HCT116 (cell line): ENCODE measurements at regions not wholly inside any gene's neighbourhood (a gene's known extent, or its start where the extent isn't known, plus 50 kb on each side); places are given as distances from the start of the nearest gene placed in this dataset.

Experiments
- ATAC-seq: fragments of 200-7000 bp; cut with Tn5 transposase; 2 replicates; pipeline ENCODE4 v1.9.1; 2020; ENCODE audit warnings: mild to moderate bottlenecking, moderate library complexity
- BruUV-seq: library from RNA; stranded (reverse); fragments of 400-500 nt; replicated peaks from 2 replicates; lab custom pipeline; 2021; lab: Mats Ljungman, UMichigan
- CTCF ChIA-PET: fragments of 300-600 bp; sonication (Branson Sonifier 250); formaldehyde crosslinking; loops from one replicate; lab custom pipeline; 2021; ENCODE audit warnings: antibody characterized with exemption; lab: Charles Lee
- POLR2A ChIA-PET: fragments of 300-600, 350-600 bp; sonication (Branson Sonifier 250); formaldehyde crosslinking; loops from one replicate; lab custom pipeline; 2021; ENCODE audit warnings: antibody characterized with exemption; lab: Charles Lee
- RAD21 ChIA-PET, 2 experiments: fragments of 300-600 bp; sonication (Branson Sonifier 250); formaldehyde crosslinking; loops; one replicate each; lab custom pipeline; 2023; ENCODE audit warnings: low total read pairs in 2 of 2; ENCODE audit not compliant: uncharacterized antibody in 2 of 2, unreplicated experiment in 2 of 2, low non-redundant PET in 1 of 2; lab: Charles Lee
- DNase-seq: peaks from one replicate; pipeline ENCODE4 v3.0.0-alpha.2; 2010; ENCODE audit warnings: low read depth, low spot score
- H2AFZ ChIP-seq: fragments of 200-600 bp; shearing (Covaris generic), sonication (generic); 2 replicates; pipeline ENCODE4 v1.6.1; 2017; ENCODE audit warnings: low read depth, mixed run types, mixed read lengths, antibody characterized with exemption, low read length; ENCODE audit not compliant: poor library complexity, severe bottlenecking
- H3K27ac ChIP-seq: 2 replicates; pipeline ENCODE4 v1.5.1; 2012; ENCODE audit warnings: low read depth, low read length
- H3K27me3 ChIP-seq: fragments of 200-600 bp; sonication (generic); 2 replicates; pipeline ENCODE4 v1.6.1; 2016; ENCODE audit warnings: mixed run types, low read length, mixed read lengths; ENCODE audit not compliant: insufficient read depth
- H3K36me3 ChIP-seq, 2 experiments: fragments of 200-500 bp in 1 of 2; fragments of 200-600 bp in 1 of 2; sonication (Bioruptor generic) in 1 of 2; sonication (generic) in 1 of 2; 2 replicates each; pipeline versions ENCODE4 v1.5.1 to v1.6.1; 2014 to 2016; ENCODE audit warnings: low read length in 2 of 2, inconsistent platforms in 1 of 2, mixed read lengths in 1 of 2, mixed run types in 1 of 2; ENCODE audit not compliant: insufficient read depth in 2 of 2, control insufficient read depth in 1 of 2
- H3K4me1 ChIP-seq, 2 experiments: fragments of 200-600 bp in 1 of 2; sonication (generic) in 1 of 2; 2 replicates each; pipeline versions ENCODE4 v1.5.1 to v1.6.1; 2012 to 2017; ENCODE audit warnings: low read length in 2 of 2, inconsistent platforms in 1 of 2, mild to moderate bottlenecking in 1 of 2, mixed read lengths in 1 of 2, mixed run types in 1 of 2, moderate library complexity in 1 of 2; ENCODE audit not compliant: insufficient read depth in 2 of 2, control insufficient read depth in 1 of 2
- H3K4me2 ChIP-seq: fragments of 200-600 bp; sonication (generic); 2 replicates; pipeline ENCODE4 v1.6.1; 2017; ENCODE audit warnings: mixed run types, low read length, mixed read lengths
- H3K4me3 ChIP-seq, 2 experiments: fragments of 200-600 bp in 1 of 2; sonication (generic) in 1 of 2; replicated peaks in 1 of 2; 2 replicates each; pipeline ENCODE4 v1.5.1; 2011 to 2016; ENCODE audit warnings: low read length in 2 of 2, control low read depth in 1 of 2, low read depth in 1 of 2, mild to moderate bottlenecking in 1 of 2, mixed read lengths in 1 of 2, mixed run types in 1 of 2
- H3K79me2 ChIP-seq: fragments of 200-600 bp; sonication (generic); 2 replicates; pipeline ENCODE4 v1.6.1; 2017; ENCODE audit warnings: mild to moderate bottlenecking, mixed run types, low read length, moderate library complexity, mixed read lengths; ENCODE audit not compliant: insufficient read depth
- H3K9ac ChIP-seq: fragments of 200-600 bp; sonication (generic); 2 replicates; pipeline ENCODE4 v1.6.1; 2016; ENCODE audit warnings: low read length, mixed read lengths
- H3K9me2 ChIP-seq: fragments of 200-600 bp; sonication (generic), shearing (Covaris generic); 2 replicates; pipeline ENCODE4 v1.6.1; 2017; ENCODE audit warnings: mixed run types, mild to moderate bottlenecking, moderate library complexity; ENCODE audit not compliant: insufficient read depth
- H3K9me3 ChIP-seq, 2 experiments: fragments of 200-500 bp in 1 of 2; fragments of 200-600 bp in 1 of 2; sonication (Bioruptor generic) in 1 of 2; sonication (generic) in 1 of 2; 2 replicates each; pipeline ENCODE4 v1.6.1; 2014 to 2017; ENCODE audit warnings: low read length in 2 of 2, mixed read lengths in 2 of 2, inconsistent platforms in 1 of 2, low read depth in 1 of 2, mild to moderate bottlenecking in 1 of 2, mixed run types in 1 of 2, moderate library complexity in 1 of 2; ENCODE audit not compliant: control insufficient read depth in 1 of 2, insufficient read depth in 1 of 2
- H4K20me1 ChIP-seq: fragments of 200-600 bp; sonication (generic), shearing (Covaris generic); 2 replicates; pipeline ENCODE4 v1.6.1; 2017; ENCODE audit warnings: mixed run types, mild to moderate bottlenecking, moderate library complexity; ENCODE audit not compliant: insufficient read depth
- CBX3 ChIP-seq: IDR thresholded peaks from 2 replicates; pipeline ENCODE4 v1.6.1; 2012; ENCODE audit warnings: low read depth
- CEBPB ChIP-seq: IDR thresholded peaks from 2 replicates; pipeline ENCODE4 v1.6.1; 2012; ENCODE audit warnings: low read depth
- ELF1 ChIP-seq: IDR thresholded peaks from 2 replicates; pipeline ENCODE4 v1.6.1; 2012; ENCODE audit warnings: low read depth, borderline replicate concordance
- EZH2phosphoT487 ChIP-seq: fragments of 200-600 bp; IDR thresholded peaks from 2 replicates; pipeline ENCODE4 v1.6.1; 2018; ENCODE audit warnings: antibody characterized with exemption, borderline replicate concordance
- RAD21 ChIP-seq: IDR thresholded peaks from 2 replicates; pipeline ENCODE4 v1.6.1; 2012; ENCODE audit warnings: low read depth, mild to moderate bottlenecking
- TCF7L2 ChIP-seq: IDR thresholded peaks from 2 replicates; pipeline ENCODE4 v1.7.0; 2011; ENCODE audit warnings: borderline replicate concordance, inconsistent platforms; ENCODE audit not compliant: insufficient read depth, insufficient read length; ENCODE audit errors: extremely low read depth
- YY1 ChIP-seq: IDR thresholded peaks from 2 replicates; pipeline ENCODE4 v1.6.1; 2011; ENCODE audit warnings: low read length, low read depth, moderate library complexity, mild to moderate bottlenecking; ENCODE audit not compliant: insufficient replicate concordance; ENCODE audit errors: extremely low read depth
- ZFX ChIP-seq: fragments of 450-650 bp; IDR thresholded peaks from 2 replicates; pipeline ENCODE4 v1.6.1; 2017
- intact Hi-C: fragments of 100-400 bp; cut with micrococcal nuclease; formaldehyde crosslinking; loops from 2 replicates; pipeline ENCODE4 v1.10.0; 2022
- TF ChIP-seq, protein P1 (sequence below): IDR thresholded peaks from 2 replicates; pipeline ENCODE4 v1.6.1; 2012; ENCODE audit warnings: low read depth
- TF ChIP-seq, protein P2 (sequence below), 3 experiments: fragments of 200-600 bp in 1 of 3; sonication (generic) in 1 of 3; IDR thresholded peaks in 2 of 3; conservative IDR thresholded peaks in 1 of 3; 2 replicates each; pipeline ENCODE4 v1.5.1; 2012 to 2017; ENCODE audit warnings: low read depth in 2 of 3, low read length in 2 of 3, antibody characterized with exemption in 1 of 3, borderline replicate concordance in 1 of 3, control low read depth in 1 of 3, mild to moderate bottlenecking in 1 of 3, mixed read lengths in 1 of 3, mixed run types in 1 of 3, moderate library complexity in 1 of 3; ENCODE audit not compliant: insufficient read depth in 1 of 3
- TF ChIP-seq, protein P3 (sequence below): IDR thresholded peaks from 2 replicates; pipeline ENCODE4 v1.6.1; 2012
- TF ChIP-seq, protein P4 (sequence below): IDR thresholded peaks from 2 replicates; pipeline ENCODE4 v1.6.1; 2011; ENCODE audit warnings: mild to moderate bottlenecking, low read length, moderate library complexity; ENCODE audit not compliant: insufficient replicate concordance; ENCODE audit errors: extremely low read depth

DNA sequence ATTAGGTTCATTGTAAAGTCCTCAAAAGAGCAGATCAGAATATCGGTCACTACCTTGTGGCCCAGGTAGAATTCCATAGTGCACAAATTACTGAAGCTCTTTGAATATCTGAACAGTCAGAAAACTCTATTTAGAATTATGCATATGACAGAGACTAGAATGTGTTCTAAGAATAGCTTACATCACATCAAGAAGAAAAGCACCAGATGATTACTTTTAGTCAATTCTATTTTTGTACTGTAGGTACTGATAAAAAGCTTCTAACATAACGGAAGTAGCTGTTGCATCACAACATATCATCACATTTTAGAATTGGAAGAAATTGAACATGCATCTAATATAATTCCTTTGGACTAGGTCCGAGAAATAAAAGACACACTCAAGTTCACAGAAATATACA is 946.6 kb upstream of the ARRDC3 start:
- no peak for ATAC-seq
- peaks cover 0 to 4% of the 10 kb centered on the region in 2 experiments; a peak in 1 of 4 replicates for H3K4me1 ChIP-seq
- ChIA-PET RAD21 (no interaction called here), POLR2A (no interaction called here)
- H3K9me3 ChIP-seq, result no peaks in the 10 kb centered on the region
- no peak for DNase-seq
- no peak overlapping the region for H2AFZ ChIP-seq
- no peaks in the 10 kb centered on the region for H4K20me1 ChIP-seq
- H3K4me2 ChIP-seq, result no peak overlapping the region
- no peak overlapping the region for H3K4me3 ChIP-seq
- intact Hi-C loops, result no loop called here
- TF ChIP-seq CBX3 (no peak), EZH2phosphoT487 (no peak), ZFX (no peak), RAD21 (no peak), CEBPB (no peak), TCF7L2 (no peak), YY1 (no peak), ELF1 (no peak)
- TF ChIP-seq, protein P1, sequence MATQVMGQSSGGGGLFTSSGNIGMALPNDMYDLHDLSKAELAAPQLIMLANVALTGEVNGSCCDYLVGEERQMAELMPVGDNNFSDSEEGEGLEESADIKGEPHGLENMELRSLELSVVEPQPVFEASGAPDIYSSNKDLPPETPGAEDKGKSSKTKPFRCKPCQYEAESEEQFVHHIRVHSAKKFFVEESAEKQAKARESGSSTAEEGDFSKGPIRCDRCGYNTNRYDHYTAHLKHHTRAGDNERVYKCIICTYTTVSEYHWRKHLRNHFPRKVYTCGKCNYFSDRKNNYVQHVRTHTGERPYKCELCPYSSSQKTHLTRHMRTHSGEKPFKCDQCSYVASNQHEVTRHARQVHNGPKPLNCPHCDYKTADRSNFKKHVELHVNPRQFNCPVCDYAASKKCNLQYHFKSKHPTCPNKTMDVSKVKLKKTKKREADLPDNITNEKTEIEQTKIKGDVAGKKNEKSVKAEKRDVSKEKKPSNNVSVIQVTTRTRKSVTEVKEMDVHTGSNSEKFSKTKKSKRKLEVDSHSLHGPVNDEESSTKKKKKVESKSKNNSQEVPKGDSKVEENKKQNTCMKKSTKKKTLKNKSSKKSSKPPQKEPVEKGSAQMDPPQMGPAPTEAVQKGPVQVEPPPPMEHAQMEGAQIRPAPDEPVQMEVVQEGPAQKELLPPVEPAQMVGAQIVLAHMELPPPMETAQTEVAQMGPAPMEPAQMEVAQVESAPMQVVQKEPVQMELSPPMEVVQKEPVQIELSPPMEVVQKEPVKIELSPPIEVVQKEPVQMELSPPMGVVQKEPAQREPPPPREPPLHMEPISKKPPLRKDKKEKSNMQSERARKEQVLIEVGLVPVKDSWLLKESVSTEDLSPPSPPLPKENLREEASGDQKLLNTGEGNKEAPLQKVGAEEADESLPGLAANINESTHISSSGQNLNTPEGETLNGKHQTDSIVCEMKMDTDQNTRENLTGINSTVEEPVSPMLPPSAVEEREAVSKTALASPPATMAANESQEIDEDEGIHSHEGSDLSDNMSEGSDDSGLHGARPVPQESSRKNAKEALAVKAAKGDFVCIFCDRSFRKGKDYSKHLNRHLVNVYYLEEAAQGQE, result no peak
- TF ChIP-seq, protein P2, sequence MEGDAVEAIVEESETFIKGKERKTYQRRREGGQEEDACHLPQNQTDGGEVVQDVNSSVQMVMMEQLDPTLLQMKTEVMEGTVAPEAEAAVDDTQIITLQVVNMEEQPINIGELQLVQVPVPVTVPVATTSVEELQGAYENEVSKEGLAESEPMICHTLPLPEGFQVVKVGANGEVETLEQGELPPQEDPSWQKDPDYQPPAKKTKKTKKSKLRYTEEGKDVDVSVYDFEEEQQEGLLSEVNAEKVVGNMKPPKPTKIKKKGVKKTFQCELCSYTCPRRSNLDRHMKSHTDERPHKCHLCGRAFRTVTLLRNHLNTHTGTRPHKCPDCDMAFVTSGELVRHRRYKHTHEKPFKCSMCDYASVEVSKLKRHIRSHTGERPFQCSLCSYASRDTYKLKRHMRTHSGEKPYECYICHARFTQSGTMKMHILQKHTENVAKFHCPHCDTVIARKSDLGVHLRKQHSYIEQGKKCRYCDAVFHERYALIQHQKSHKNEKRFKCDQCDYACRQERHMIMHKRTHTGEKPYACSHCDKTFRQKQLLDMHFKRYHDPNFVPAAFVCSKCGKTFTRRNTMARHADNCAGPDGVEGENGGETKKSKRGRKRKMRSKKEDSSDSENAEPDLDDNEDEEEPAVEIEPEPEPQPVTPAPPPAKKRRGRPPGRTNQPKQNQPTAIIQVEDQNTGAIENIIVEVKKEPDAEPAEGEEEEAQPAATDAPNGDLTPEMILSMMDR (IDR thresholded peaks at IDR 0.05 in 2 of 3, conservative IDR thresholded peaks at IDR 0.05 in 1 of 3; ENCODE audit: borderline replicate concordance in 1 of 3, insufficient read depth in 1 of 3, low read depth in 2 of 3, low read length in 2 of 3), result no peak
- TF ChIP-seq, protein P3, sequence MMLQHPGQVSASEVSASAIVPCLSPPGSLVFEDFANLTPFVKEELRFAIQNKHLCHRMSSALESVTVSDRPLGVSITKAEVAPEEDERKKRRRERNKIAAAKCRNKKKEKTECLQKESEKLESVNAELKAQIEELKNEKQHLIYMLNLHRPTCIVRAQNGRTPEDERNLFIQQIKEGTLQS, result no peak
- TF ChIP-seq, protein P4, sequence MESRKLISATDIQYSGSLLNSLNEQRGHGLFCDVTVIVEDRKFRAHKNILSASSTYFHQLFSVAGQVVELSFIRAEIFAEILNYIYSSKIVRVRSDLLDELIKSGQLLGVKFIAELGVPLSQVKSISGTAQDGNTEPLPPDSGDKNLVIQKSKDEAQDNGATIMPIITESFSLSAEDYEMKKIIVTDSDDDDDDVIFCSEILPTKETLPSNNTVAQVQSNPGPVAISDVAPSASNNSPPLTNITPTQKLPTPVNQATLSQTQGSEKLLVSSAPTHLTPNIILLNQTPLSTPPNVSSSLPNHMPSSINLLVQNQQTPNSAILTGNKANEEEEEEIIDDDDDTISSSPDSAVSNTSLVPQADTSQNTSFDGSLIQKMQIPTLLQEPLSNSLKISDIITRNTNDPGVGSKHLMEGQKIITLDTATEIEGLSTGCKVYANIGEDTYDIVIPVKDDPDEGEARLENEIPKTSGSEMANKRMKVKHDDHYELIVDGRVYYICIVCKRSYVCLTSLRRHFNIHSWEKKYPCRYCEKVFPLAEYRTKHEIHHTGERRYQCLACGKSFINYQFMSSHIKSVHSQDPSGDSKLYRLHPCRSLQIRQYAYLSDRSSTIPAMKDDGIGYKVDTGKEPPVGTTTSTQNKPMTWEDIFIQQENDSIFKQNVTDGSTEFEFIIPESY, result no peak
- TF ChIP-seq, all 23 proteins: peak for 0
- Histone ChIP-seq H3K9me2 (0 out of 2 replicates have a peak, but pooled peaks cover 2% of the 10 kb centered on the region), H3K27me3 (no peaks in the 10 kb centered on the region), H3K9ac (no peak overlapping the region), H3K79me2 (no peaks in the 10 kb centered on the region), H3K36me3 (no peaks in the 10 kb centered on the region), H3K27ac (no peak overlapping the region)
- CTCF ChIA-PET, result no interaction called here
- BruUV-seq, result no TSS peak
